ENCODE measurements at regions not wholly inside any gene's neighbourhood (a gene's known extent, or its start where the extent isn't known, plus 50 kb on each side); places are given as distances from the start of the nearest gene placed in this dataset.

- H3K4me3 ChIP-seq (ENCODE audit: low read depth, low read length): no peak overlapping the region
- H3K4me1 ChIP-seq: no peaks in the 10 kb centered on the region
- TF ChIP-seq CTCF (IDR thresholded peaks at IDR 0.05): no peak
- no peaks in the 10 kb centered on the region for H3K79me2 ChIP-seq
- no peak overlapping the region for H2AFZ ChIP-seq
- no peak overlapping the region for H3K4me2 ChIP-seq (ENCODE audit: low read length)
- H3K36me3 ChIP-seq (ENCODE audit: control insufficient read depth, insufficient read depth, low read length): no peaks in the 10 kb centered on the region
- no peak overlapping the region for H3K27ac ChIP-seq
- H3K9ac ChIP-seq: no peak overlapping the region
- H3K27me3 ChIP-seq (ENCODE audit: control insufficient read depth, insufficient read depth, low read length): no peaks in the 10 kb centered on the region
- H3K9me3 ChIP-seq (ENCODE audit: control insufficient read depth, low read length): no peaks in the 10 kb centered on the region
Measured at GRCh38 chr7:33781796-33782195, 123.5 kb upstream of the BMPER start.

GRCh38 chr7:33784000-33784399 is 121.3 kb upstream of the BMPER start:
- Histone ChIP-seq H3K27me3 (ENCODE audit: control insufficient read depth, insufficient read depth, low read length) (no peaks in the 10 kb centered on the region), H2AFZ (no peak overlapping the region), H3K4me2 (ENCODE audit: low read length) (no peak overlapping the region), H3K4me1 (no peaks in the 10 kb centered on the region), H3K27ac (no peak overlapping the region), H3K9me3 (ENCODE audit: control insufficient read depth, low read length) (no peaks in the 10 kb centered on the region), H3K36me3 (ENCODE audit: control insufficient read depth, insufficient read depth, low read length) (no peaks in the 10 kb centered on the region), H3K79me2 (no peaks in the 10 kb centered on the region), H3K4me3 (ENCODE audit: low read depth, low read length) (no peak overlapping the region), H3K9ac (no peak overlapping the region)
- no peak for TF ChIP-seq CTCF (IDR thresholded peaks at IDR 0.05)

GRCh38 chr7:33788531-33788930 is 116.8 kb upstream of the BMPER start:
- Histone ChIP-seq H3K4me3 (ENCODE audit: low read depth, low read length) (no peak overlapping the region), H3K4me1 (no peaks in the 10 kb centered on the region), H3K9ac (no peak overlapping the region), H3K79me2 (no peaks in the 10 kb centered on the region), H3K9me3 (ENCODE audit: control insufficient read depth, low read length) (no peaks in the 10 kb centered on the region), H3K36me3 (ENCODE audit: control insufficient read depth, insufficient read depth, low read length) (no peaks in the 10 kb centered on the region), H3K4me2 (ENCODE audit: low read length) (no peak overlapping the region), H3K27me3 (ENCODE audit: control insufficient read depth, insufficient read depth, low read length) (no peaks in the 10 kb centered on the region), H2AFZ (no peak overlapping the region), H3K27ac (no peak overlapping the region)
- TF ChIP-seq CTCF (IDR thresholded peaks at IDR 0.05): no peak

- Histone ChIP-seq H3K27ac (no peak overlapping the region), H3K4me1 (no peaks in the 10 kb centered on the region), H3K4me2 (ENCODE audit: low read length) (no peak overlapping the region), H3K9ac (no peak overlapping the region), H3K9me3 (ENCODE audit: control insufficient read depth, low read length) (no peaks in the 10 kb centered on the region), H3K79me2 (no peaks in the 10 kb centered on the region), H3K27me3 (ENCODE audit: control insufficient read depth, insufficient read depth, low read length) (no peaks in the 10 kb centered on the region), H3K4me3 (ENCODE audit: low read depth, low read length) (no peak overlapping the region), H2AFZ (no peak overlapping the region), H3K36me3 (ENCODE audit: control insufficient read depth, insufficient read depth, low read length) (no peaks in the 10 kb centered on the region)
- TF ChIP-seq CTCF (IDR thresholded peaks at IDR 0.05): no peak
Measured at GRCh38 chr7:33789871-33790630, 115.3 kb upstream of the BMPER start.

GRCh38 chr7:33790746-33791145 is 114.6 kb upstream of the BMPER start:
- Histone ChIP-seq H3K9me3 (ENCODE audit: control insufficient read depth, low read length) (no peaks in the 10 kb centered on the region), H3K4me1 (no peaks in the 10 kb centered on the region), H3K4me3 (ENCODE audit: low read depth, low read length) (no peak overlapping the region), H3K27ac (no peak overlapping the region), H3K79me2 (no peaks in the 10 kb centered on the region), H3K27me3 (ENCODE audit: control insufficient read depth, insufficient read depth, low read length) (no peaks in the 10 kb centered on the region), H3K36me3 (ENCODE audit: control insufficient read depth, insufficient read depth, low read length) (no peaks in the 10 kb centered on the region), H3K9ac (no peak overlapping the region), H3K4me2 (ENCODE audit: low read length) (no peak overlapping the region), H2AFZ (no peak overlapping the region)
- TF ChIP-seq CTCF (IDR thresholded peaks at IDR 0.05): no peak

All from parathyroid adenoma (tissue), 2 donors.